ENCODE measurements at regions not wholly inside any gene's neighbourhood (a gene's known extent, or its start where the extent isn't known, plus 50 kb on each side); places are given as distances from the start of the nearest gene placed in this dataset.

GRCh38 chr19:33903489-33903850 lies 106.8 kb downstream of the KCTD15 start:
- H3K27me3 ChIP-seq (ENCODE audit: insufficient read depth): no peaks in the 10 kb centered on the region
- ChIA-PET POLR2A (no interaction called here), CTCF (interaction anchor here (0.7 to 1.5 kb wide), 4 partner anchors 11 to 126 kb away, joined by 3 to 4 read pairs (median 4); no protein-coding TSS in a partner anchor)
- H3K4me1 ChIP-seq (ENCODE audit: control insufficient read depth in 1 of 2, insufficient read depth in 2 of 2, low read depth in 1 of 2, low read length in 1 of 2): peaks cover 0 to 5% of the 10 kb centered on the region in 2 experiments; a peak in 1 of 4 replicates
- H3K9me3 ChIP-seq: no peaks in the 10 kb centered on the region
- DNase-seq: no peak
- no peak overlapping the region for H3K4me3 ChIP-seq (ENCODE audit: low read depth in 2 of 2, low read length in 1 of 2)
- H3K4me2 ChIP-seq: no peak overlapping the region
- WGBS (ENCODE audit: low lambda C conversion rate): 48% methylated on average over 9 of the region's 9 CpGs
- no peak overlapping the region for H2AFZ ChIP-seq (ENCODE audit: low read depth)
- no peak overlapping the region for H3K27ac ChIP-seq (ENCODE audit: low read depth in 2 of 2, low read length in 1 of 2)
- H3F3A ChIP-seq (replicated peaks; ENCODE audit: insufficient read depth): no peaks in the 10 kb centered on the region
- H3K36me3 ChIP-seq (replicated peaks in 1 of 2; ENCODE audit: control insufficient read depth in 1 of 2, insufficient read depth in 2 of 2, low read length in 1 of 2): no peaks in the 10 kb centered on the region
- TF ChIP-seq RCOR1 (IDR thresholded peaks at IDR 0.05; ENCODE audit: low read length) (no peak), IRF3 (IDR thresholded peaks at IDR 0.05; ENCODE audit: low read depth, low read length) (no peak), MAX (IDR thresholded peaks at IDR 0.05; ENCODE audit: low read depth) (no peak), GATA2 (CRISPR knock-in tag; IDR thresholded peaks at IDR 0.05) (no peak), TCF12 (IDR thresholded peaks at IDR 0.05) (no peak), CHD2 (IDR thresholded peaks at IDR 0.05; ENCODE audit: low read length, partially characterized antibody) (no peak), EZH2phosphoT487 (IDR thresholded peaks at IDR 0.05; ENCODE audit: borderline replicate concordance, low read depth) (no peak), NFIC (IDR thresholded peaks at IDR 0.05; ENCODE audit: borderline replicate concordance) (no peak), CTCF (IDR thresholded peaks at IDR 0.05) (no peak)
- H3K9me2 ChIP-seq: no peaks in the 10 kb centered on the region
- no peaks in the 10 kb centered on the region for H4K20me1 ChIP-seq (ENCODE audit: insufficient read depth)
- H3K79me2 ChIP-seq (ENCODE audit: insufficient read depth): no peaks in the 10 kb centered on the region
- H3K9ac ChIP-seq: no peak overlapping the region

GRCh38 chr19:33904681-33905080 lies 108.0 kb downstream of the KCTD15 start:
- Histone ChIP-seq H3K27ac (ENCODE audit: low read depth in 2 of 2, low read length in 1 of 2) (no peak overlapping the region), H3K9me3 (no peaks in the 10 kb centered on the region), H3K4me2 (no peak overlapping the region), H3K36me3 (replicated peaks in 1 of 2; ENCODE audit: control insufficient read depth in 1 of 2, insufficient read depth in 2 of 2, low read length in 1 of 2) (no peaks in the 10 kb centered on the region), H3K79me2 (ENCODE audit: insufficient read depth) (no peaks in the 10 kb centered on the region), H3K9ac (no peak overlapping the region), H3K27me3 (ENCODE audit: insufficient read depth) (no peaks in the 10 kb centered on the region), H3K4me1 (ENCODE audit: control insufficient read depth in 1 of 2, insufficient read depth in 2 of 2, low read depth in 1 of 2, low read length in 1 of 2) (peaks cover 0 to 5% of the 10 kb centered on the region in 2 experiments; a peak in 1 of 4 replicates), H3K9me2 (no peaks in the 10 kb centered on the region), H2AFZ (ENCODE audit: low read depth) (no peak overlapping the region), H3K4me3 (ENCODE audit: low read depth in 2 of 2, low read length in 1 of 2) (no peak overlapping the region), H4K20me1 (ENCODE audit: insufficient read depth) (no peaks in the 10 kb centered on the region), H3F3A (replicated peaks; ENCODE audit: insufficient read depth) (no peaks in the 10 kb centered on the region)
- POLR2A ChIA-PET: interaction anchor here (1.0 to 2.6 kb wide), 2 partner anchors 22 to 108 kb away, joined by 5 to 11 read pairs; partner anchors contain the start of gene KCTD15
- 46% methylated on average over 7 of the region's 7 CpGs for WGBS (ENCODE audit: low lambda C conversion rate)
- CTCF ChIA-PET: interaction anchor here (1.2 to 2.7 kb wide), 3 partner anchors 27 to 127 kb away, joined by 3 to 16 read pairs (median 4); no protein-coding TSS in a partner anchor
- no peak for TF ChIP-seq TEAD4 (IDR thresholded peaks at IDR 0.05; ENCODE audit: borderline replicate concordance, insufficient read depth)
- no peak for TF ChIP-seq IRF3 (IDR thresholded peaks at IDR 0.05; ENCODE audit: low read depth, low read length)
- no peak for TF ChIP-seq REST (IDR thresholded peaks at IDR 0.05; ENCODE audit: low read depth, low read length)
- TF ChIP-seq GATA2 (CRISPR knock-in tag; IDR thresholded peaks at IDR 0.05): no peak
- TF ChIP-seq CTCF (IDR thresholded peaks at IDR 0.05): no peak
- no peak for TF ChIP-seq POLR2AphosphoS5 (IDR thresholded peaks at IDR 0.05; ENCODE audit: low read depth, low read length)
- no peak for TF ChIP-seq ELF1 (IDR thresholded peaks at IDR 0.05)
- TF ChIP-seq EZH2phosphoT487 (IDR thresholded peaks at IDR 0.05; ENCODE audit: borderline replicate concordance, low read depth): no peak
- peak; percentile 40 for DNase-seq

All from SK-N-SH (cell line).